CD4-positive, alpha-beta T cell treated with Interleukin-4 for 1 hour (primary cell): ENCODE measurements at regions not wholly inside any gene's neighbourhood (a gene's known extent, or its start where the extent isn't known, plus 50 kb on each side); places are given as distances from the start of the nearest gene placed in this dataset.

Source experiments
- DNase-seq, 2 donors: peaks; one replicate each; pipeline ENCODE4 v3.0.0-alpha.2; 2020 to 2022

DNA sequence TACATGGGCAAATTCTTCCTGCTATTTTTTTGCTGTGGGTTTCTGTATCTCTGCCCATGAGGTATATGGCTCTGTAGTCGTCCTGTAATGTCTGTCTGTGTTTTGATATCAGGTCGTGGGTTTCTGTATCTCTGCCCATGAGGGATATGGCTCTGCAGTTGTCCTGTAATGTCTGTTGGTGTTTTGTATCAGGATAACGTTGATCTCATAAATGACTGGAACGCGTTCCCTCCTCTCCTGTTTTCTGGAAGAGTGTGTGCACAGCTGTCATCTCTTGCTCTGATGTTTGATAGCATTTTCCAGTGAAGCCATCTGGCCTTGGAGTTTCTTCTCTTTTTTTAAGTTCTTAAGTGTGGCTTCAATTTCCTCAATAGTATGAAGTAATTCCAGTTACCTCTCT, 57.2 kb downstream of the SOX1 start:
- no peak for DNase-seq

DNA sequence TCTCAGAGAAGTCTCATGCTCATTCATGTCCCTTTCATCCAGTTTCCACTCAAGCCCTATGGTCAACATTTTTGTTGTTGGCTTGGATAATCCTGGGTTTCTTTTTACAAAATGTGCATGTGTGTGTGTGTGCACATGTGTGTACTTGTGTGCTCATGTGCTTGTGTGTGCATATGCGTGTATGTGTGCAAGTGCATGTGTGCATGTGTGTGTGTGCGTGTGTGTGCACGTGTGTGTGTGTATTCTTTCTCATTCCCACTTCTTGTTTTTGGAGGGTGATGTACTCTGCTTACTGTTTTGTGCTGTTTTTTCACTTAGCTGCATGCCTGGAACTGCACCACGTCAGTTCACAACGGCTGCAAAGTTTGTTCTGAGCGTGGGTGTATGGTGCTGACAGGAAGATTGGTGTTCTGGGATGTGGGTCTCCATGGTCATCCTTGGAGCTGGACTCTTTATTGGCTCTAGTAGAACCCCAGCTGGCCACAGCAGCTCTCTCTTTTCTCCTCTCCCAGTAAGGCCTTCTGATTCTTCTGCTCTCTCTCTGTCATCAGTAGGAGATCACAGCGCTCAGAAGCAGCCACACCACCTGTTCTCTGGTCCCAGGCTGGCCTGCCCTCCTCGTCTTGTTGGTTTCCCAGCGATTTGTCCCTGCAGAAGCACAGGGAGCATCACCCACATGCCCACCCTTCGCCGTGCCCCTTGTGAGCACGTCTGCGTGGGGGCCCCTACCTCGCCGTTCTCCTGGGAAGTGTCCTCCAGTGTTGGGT, 60.8 kb downstream of the SOX1 start:
- no peak for DNase-seq

DNA sequence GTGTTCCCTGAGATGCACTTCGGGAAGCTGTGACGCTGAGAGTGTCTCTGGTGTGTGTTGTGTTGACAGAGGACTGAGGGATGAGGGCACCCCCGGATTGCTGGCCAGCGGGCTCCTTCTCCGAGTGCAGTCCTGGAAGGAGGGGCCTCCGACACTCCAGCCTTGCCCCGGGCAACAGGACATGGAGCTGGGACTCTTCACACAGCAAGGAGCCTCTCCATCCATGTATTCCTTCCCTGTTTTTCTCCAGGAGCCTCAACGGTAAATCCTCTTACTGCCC, 61.3 kb downstream of the SOX1 start:
- no peak for DNase-seq

DNA sequence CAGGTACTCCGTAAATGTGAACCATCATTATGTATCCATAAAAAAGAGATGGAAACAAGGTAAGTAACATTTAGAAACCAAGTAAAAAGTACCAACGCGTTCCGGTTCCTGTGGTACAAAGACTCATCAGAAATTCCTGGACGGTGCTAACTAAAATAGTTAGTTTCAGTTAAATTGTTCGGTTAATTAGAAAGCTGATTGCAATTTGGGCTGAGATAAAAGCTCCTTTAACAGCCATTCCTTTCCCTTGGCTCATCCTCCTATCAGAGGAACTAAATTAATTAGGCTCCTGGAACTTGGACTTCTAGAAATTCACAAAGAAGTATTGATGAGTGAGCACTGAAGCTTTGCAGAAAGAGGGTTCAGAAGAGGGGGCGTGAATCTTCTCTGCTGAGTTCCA, 63.5 kb downstream of the SOX1 start:
- DNase-seq, result no peak

DNA sequence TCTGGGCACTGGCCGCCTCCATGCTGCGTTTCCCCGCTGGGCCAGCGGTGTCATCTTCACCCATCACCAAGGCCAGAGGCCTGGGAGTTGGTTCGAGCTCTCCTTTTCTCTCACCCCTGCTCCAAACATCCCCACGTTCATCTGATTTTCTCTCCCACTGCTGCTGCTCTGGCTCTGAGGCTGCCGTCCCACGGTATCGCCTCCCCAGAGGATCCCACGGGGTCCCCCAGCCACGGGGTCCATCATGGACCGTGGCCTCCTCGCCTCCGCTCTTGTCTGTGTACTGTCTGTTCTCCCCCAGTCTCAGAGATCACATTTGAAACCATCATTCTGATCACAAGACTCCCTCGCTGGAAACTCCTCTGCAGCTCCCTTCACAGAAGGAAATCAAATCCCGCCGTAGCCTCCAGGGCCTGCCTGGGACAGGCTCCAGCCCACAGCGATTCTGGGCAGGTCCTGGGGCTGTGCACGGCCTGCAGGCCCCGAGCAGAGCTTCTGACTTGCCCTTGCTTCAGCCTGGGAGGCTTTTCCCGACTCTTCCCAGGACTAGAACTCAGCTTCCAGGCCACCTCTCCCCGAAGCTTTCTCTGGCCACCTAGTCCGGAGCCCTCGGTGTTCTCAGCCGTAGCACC, 64.2 kb downstream of the SOX1 start:
- no peak for DNase-seq

DNA sequence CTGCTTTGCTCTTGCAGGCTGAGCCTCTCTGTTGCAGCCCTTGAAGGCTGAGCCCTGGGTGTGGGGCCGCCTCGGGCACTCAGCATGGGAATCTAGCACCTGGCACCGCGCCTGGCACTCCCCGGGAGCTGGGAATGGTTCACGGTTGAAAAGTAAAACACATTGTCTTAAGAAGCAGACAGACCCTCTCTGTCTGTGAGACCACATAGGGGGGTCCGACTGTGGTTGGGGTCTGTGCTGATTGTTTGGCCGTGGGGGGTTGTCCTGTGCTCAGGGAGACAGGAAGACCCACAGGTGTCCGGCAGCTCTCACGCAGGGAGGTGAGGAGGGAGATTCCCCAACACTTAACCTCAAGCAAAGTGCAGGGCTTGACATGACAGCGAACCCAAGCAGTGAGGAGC, 64.8 kb downstream of the SOX1 start:
- no peak for DNase-seq

DNA sequence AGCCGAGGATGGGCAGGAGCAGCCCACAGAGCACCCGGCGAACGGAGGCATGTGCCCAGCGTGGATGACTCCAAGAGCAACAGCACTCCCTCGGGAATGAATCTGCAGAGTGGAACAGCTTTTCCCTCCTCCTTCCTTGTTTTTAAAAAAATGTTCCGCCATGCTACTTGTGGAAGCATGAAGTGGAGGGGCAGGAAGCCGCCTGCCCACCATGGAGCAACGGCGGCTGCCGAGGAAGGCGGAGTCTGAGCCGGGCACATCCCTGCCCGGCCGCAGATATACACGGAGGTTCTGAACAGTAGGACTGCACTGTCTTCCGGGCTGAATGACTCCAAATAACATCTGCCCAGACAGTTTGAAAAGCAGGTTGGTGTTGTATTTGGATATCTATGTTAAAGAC, 65.2 kb downstream of the SOX1 start:
- DNase-seq, result no peak

DNA sequence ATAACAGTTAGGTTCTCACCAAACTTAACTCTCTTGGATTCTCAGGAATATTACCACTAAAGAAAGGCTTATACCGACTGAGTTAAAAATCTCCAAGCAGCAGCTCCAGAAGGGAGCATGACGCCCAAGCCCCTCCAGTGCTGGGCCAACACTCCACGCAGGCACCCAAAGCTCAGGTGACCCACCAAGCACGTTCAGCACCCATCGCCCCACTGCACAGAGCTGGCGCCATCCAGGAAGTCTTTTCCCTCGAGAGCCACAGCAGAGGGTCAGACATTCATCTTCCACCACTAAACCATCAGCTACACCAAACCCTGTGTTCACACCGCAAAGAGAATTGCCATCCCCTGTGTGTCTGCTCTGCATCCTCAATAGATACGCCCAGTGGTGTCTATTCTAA, 65.7 kb downstream of the SOX1 start:
- DNase-seq, result no peak

DNA sequence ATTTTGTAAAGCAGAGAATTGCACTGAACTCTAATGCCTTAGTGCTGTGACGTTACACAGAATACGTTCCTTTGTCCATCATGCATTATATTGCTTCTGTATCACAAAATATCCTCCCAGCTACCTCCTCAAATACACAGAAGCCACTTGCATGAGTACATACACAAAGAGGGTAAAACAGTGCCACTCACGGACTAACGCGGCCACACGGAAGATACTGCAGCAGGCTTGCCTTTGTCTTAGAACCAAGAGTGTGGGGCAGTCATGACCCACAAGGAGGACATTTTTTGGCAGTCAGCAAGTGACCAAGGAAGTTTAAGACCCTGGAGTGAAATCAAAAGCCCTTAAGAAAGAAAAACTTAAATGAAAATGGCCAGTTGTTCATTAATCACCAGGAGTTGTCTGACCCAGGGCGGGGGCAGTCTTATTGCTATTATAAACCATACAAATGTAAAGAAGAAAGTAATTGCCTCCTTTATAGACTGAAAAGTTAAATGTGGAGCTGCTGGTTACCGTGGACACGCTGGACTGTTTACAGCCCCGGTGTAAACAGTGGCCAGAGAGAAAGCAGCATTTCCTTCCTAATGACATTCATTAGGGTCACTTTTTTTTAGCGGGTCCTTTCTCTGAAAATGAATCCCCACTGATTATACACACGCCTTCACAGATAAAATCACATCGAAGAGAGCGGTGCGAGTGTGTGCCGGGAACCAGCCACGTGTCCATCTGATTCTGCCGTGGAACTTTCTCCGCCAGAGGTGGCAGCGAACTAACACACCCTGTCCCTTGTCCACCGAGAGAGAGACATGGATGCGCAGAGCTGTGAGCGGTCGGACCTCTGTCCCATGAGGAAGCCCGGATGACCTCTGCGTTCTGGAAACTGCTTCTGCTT, 66.8 kb downstream of the SOX1 start:
- DNase-seq, result no peak

DNA sequence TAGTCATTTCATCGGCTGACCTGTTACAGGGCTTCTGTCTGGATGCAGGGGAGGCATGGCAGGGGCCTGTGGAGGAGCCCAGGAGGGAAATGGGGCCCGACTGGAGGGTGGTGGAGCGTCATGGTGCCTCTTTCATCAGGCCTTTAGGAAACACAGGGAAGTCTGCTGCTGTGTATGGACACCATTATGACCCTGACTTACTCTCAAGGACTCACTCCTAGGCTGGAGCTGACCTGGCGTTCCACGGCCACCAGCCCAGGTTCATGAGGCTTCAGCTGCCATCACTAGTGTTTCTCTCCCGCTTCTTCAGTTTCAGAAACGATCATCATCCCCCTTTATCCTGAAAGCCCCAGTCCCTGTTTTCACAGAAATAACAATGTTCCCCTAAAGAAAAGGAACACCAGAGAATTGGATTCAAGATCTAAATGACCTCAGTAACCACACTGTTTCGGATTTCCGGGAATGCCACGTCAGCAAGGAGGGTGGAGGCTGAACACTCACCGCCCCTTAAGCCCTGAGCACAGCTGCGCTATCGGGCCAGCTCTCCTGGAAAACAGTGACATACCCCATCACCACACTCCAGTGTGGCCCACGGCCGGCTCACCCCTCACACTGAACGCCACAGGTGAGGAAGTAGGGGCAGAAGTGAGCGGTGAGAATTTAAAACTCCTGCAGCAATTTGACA, 67.6 kb downstream of the SOX1 start:
- DNase-seq, result no peak

DNA sequence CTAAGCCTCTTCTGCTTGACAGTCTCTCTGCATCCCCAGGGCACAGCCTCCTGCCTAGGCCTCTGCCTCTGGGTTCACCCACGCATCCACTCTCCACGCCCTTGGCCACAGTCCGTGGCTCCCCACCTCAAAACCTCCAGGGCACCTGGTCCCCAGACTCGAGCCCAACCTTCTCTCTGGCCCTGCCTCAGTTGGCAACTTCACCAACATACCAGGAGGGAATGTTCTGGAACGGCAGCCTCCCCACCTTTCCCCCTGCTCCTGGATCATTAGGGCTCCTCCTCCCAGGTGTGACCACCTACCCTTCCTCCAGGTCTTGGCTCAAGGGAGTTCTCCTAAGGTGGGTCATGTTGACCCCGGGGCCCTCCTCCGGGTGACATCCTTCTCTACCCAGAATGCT, 69.1 kb downstream of the SOX1 start:
- DNase-seq, result no peak

DNA sequence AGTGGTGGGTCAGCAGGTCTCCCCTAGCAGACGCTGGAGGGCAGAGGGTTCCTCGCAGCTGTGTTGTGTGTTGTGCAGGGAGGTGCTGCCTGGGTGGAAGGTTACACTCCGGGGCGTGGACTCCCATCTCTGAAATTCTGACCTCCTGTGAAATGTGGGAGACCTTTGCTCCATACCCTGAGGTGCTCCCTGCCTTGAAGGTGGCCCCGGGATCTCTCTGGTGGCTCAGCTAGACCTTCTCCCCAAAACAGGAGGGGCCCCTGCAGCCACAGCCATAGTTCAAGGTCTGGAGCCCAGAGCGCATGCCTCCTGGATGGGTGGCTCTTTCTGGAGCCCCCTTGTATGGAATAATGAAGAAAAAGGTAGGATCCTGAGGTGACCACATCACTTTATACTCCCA, 70.2 kb downstream of the SOX1 start:
- DNase-seq, result no peak

DNA sequence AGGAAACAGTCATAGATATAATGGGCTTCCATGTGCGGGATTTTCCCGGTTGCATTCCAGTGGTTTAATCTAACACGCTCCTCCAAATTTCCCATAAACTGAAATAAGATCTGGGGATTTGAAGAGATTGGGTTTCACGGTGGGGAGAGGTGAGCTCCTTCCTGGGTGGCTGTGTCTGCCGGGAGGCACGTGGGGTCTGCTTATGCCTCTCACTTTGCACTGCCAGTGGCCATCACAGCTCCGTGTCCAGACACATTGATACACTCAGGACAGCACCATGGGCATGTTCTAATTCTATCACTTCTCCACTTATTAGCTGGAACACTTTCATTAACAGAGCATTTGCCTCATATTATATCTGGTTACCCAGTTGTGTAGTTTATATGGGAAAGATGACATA, 73.4 kb downstream of the SOX1 start:
- no peak for DNase-seq

DNA sequence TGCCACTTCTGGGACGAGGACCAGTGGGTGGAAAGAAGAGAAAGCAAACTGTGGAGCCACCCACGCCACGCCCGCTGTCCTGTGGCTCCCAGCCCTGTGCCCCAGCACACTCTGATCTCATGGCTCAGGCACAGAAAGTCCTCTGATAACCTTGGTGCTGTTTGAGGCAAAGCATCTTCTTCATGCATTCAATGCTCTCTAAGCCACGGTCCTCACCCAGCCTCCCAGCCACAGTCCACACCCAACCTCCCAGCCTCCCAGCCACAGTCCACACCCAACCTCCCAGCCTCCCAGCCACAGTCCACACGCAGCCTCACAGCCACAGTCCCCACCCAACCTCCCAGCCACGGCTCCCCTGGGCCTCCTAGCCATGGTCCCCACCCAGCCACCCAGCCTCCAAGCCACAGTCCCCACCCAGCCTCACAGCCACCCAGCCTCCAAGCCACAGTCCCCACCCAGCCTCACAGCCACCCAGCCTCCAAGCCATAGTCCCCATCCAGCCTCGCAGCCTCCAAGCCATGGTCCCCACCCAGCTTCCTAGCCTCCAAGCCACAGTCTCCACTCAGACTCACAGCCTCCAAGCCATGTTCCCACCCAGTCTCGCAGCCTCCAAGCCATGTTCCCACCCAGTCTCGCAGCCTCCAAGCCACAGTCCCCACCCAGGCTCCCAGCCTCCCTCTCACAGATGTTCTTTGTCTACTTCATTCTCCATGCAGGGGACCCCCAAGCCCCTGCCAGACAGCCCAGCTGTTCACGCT, 74.9 kb downstream of the SOX1 start:
- no peak for DNase-seq

DNA sequence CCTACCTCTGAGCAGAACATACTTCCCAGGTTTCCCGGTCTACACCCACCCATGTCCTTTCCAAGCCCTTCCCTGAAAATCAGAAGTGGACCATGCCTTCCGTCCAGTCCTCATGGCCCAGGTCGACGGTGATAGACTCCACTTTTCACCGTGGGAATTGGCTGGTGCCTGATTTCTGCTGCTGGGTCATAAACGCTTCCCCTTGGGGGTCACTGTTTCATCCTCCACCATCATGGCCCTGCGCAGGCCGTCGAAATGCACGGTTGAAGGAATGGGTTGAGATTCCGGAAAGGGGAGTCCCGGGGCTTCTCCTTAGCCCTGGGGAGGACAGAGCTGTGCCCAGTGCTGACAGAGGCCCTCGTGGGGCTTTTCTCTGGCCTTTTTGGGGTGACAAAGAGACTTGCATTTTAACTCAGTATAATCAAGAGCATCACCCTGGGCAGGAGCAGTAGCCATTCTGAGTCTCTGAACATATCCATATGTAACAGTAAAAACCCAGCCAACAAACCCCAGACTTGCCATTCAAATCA, 75.5 kb downstream of the SOX1 start:
- DNase-seq, result no peak

DNA sequence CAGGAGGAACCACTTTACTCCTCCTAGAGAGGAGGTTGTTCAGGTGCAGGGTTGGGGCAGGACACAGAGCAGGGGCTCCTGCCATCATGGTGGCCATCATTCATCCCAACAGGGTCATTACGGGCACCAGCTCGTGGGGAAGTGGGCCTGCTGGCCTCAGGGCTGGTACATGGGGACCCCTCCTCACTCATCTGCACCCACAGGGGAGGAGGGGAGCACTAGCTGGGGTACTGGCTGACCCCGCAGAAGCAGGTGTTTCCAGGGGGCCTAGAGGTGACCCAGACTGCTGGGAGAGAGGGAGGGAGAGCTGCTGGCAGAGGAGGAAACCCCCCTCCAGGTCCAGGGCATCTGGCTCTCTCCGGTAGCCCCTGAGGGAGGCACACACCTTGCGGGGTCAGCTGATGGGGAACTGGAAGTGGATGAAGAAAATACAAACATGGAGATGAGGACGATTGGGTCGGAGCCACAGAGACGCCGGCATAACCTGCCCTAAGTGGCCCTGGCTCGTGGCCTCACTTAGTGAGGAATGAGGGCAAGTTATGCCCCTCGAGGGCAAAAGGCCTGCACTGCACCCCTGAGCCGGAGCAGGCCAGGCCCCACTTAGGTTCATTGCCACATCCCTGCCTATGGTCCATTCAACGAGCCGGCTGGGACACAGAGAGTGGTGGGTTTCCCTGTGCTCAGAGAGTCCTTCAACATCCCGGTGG, 76.2 kb downstream of the SOX1 start:
- DNase-seq, result no peak

DNA sequence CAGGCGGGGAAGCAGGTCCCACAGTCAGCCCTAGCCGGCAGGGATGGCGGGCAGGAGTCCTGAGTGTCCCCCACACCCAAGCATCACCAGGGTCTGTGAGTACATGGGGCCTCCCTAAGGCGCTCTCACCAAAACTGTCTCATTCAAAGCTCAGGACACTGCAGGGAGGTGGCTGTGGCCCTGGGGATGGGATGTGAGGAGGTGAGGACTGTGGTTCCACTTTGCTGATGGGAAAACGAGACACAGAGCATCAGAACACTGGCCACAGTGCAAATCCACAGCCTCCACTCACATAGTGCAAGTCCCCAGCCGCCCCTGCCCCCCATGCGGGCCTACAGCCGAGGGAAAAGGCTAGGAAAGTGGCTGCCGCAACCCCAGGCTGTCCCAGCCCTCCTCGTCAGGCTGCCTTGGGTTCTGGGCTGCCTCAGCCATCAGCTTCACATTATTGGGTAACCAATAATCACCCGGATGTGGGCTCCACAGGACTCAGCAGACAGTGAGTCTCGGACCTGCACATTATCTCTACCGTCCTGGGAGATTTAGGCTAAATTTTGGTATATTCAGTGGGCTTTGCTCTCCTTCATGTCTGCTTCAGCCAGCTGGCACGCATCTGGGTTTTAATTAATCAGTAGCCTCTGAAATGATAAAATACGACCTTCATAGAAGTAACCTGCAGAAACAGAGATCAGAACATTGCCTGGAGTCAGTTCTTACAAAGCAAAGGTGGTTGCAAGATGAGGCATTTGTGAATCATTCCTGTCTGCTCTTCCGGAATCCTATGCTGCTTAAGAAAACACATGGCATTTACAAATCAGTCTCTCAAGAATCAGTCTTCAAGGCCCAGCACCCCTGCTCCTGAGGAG, 77.0 kb downstream of the SOX1 start:
- no peak for DNase-seq

DNA sequence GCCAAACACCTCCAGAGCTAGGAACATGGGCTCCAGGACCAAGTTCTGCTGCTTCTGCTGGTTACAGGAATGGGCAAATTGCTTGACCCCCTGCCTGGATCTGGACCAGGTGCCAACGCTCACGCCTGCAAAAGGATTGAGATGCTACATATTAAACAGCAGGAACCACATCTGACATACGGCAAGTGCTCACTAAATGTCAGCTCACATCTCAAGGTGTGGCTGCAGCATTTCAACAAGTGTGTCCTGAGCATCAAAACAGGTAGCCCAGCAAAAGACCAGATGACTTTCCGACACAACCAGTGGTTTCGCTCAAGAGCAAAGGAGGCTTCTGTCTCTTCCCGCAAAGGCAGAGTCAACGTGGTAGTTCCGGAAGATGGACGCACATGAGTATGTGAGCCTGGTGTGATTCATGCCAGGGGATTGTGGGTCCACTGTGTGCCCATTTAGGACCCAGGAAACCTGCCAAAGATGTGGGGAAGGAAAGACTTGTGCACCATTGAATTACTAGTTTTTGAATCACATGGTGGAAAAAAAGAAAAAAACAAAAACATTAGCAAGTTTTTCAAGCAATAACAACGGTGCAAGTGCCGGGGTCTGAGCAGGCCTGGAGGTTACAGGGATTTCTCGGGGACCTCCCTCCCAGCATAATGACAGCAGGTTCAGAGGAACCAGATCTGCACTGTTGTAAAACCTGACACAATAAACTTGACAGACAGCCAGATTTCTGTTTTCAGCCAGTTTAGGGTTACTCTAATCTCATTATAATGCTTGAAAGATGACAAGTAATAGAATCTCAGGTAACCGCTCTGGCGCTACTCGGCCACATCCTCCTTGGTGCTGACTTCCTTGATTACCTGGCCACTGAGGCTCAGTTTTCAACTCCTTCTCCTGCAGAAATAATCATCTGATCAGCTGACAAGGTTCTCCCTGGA, 77.9 kb downstream of the SOX1 start:
- no peak for DNase-seq

DNA sequence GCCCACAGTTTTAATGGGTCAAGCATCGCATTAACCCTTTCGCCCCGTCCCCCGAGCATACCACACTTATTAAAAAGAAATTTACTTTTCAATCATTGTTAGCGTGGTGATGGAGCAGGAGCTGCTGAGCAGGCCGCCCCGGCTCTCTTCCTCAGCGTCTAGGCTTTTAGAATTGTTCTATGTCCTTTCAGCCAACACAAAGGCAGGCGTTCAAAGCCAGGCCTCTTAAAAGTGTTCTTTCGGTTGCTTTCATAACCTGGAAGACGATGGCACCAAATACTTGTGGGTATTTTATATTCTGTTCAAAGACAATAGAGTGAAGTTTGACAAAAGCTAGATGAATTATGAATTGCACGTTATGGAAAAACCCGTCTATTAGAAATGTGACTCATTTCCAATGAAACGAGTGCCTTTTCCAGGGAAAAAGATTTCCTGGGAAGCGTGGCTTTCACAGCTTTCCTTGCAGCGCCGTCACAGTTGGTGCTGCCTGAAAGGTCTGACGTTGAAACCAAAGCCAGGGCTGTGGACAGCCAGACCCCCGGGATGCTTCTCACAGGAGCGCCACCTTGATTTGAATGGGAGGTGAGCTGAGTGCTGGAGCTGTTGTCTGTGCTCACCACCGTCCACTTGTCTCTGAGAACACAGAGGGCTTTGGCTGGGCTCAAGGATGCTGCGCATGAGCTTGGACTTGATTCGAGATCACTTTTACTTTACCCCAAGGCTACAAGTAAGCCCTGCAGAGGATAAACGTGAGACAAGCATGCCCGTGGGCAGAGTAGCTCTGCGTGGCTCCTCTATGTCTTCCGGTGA, 78.8 kb downstream of the SOX1 start:
- DNase-seq, result no peak
